OCI-M1 (cell line): ENCODE measurements at regions not wholly inside any gene's neighbourhood (a gene's known extent, or its start where the extent isn't known, plus 50 kb on each side); places are given as distances from the start of the nearest gene placed in this dataset.

Source experiments
- DNase-seq: peaks from one replicate; lab custom pipeline; 2025; lab: John Stamatoyannopoulos, UW

DNA sequence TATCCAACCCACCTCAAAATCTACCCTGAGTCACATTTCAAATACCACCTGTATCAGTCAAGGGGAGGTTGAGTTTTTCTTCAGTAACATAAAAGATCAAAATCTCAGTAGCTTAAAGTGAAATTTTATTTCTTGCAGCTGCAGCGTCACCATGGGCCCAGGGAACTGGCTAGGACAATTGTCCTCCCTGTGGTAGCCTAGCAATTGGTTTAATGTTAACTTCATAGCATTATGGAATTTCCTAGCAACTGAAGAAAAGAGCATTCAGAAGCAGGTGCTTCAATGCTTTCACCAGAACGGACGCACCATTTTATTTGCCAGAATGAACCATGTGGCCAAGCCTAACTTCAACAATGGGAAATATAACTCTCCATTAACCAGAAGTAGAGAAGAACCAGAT, 359.3 kb upstream of the TSHZ3 start:
- DNase-seq: no peak

- no peak for DNase-seq
Observed at GRCh38 chr19:31709476-31709875, 360.2 kb upstream of the TSHZ3 start.

GRCh38 chr19:31715249-31715945, 366.2 kb upstream of the TSHZ3 start:
- no peak for DNase-seq

DNA sequence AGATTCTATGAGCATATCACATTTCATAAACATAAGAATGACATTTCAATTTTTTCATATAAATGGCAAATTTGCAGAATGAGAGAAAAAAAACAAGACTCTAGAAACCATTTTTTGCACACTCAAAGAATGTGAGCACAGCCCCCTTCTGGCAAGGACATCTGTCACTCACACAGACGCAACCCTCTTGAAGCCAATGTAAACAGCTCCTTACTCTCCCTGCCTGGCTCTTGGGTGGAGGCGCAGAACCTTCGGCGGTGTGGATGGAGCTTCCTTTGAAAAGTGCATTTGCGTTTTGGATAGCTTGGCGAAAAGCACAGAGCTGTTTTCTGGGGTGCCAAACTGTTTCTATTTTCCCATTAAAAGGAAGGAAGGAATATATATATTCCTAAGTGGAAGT, 367.6 kb upstream of the TSHZ3 start:
- no peak for DNase-seq

GRCh38 chr19:31717269-31717923, 368.2 kb upstream of the TSHZ3 start:
- no peak for DNase-seq

DNA sequence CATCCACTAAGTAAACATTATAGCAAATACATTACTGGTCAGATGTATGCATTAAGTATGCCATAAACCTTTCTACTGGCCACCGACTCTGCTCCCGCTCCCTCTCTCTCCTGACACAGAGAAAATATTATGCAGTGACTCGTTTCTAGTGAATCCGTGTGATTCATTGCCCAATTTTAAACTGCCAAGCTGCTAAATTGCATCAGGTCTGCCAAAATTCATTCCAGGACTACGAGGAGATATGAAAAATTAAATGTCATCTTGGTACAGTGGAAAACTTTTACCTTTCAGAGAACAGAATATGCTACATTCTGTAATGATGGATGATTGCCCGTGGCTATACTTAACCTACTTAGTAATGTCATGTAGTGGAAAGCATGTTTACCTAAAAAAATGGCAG, 368.8 kb upstream of the TSHZ3 start:
- DNase-seq: no peak

- DNase-seq: no peak
Observed at GRCh38 chr19:31718898-31719297, 369.7 kb upstream of the TSHZ3 start.

DNA sequence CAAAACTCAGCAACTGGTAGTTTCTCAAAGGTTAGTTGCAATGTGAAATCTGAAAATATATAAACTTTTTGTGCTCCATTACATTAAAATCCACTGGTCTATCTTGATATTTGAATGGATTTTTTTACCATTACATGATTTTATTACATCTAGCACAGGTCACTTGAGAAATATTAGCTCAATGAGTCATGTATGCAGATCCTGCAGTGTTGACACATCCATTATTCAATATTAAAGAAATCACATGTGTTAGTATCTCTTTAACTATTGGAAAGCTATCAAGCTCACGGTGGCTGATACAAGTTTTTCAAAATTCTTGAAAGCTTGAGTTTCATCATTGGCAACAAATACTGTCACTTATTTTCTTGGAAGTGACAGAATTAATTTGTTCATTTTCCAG, 373.9 kb upstream of the TSHZ3 start:
- no peak for DNase-seq

DNA sequence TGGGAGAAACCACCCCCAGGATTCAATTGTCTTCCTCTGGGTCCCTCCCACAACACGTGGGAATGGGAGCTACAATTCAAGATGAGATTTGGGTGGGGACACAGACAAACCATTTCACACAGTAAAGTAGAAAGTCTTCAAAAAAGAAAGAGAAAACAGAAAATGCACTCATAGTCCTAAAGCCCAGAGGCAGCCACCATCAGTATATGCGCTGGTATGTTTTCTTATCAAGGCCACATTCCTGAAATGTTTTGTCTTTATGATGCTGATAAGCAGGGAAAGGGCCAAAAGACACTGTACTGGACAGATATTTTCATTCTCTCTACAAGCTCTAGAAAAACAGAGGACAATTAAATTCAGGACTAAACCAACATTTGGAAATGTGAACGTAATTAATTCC, 375.8 kb upstream of the TSHZ3 start:
- no peak for DNase-seq

DNA sequence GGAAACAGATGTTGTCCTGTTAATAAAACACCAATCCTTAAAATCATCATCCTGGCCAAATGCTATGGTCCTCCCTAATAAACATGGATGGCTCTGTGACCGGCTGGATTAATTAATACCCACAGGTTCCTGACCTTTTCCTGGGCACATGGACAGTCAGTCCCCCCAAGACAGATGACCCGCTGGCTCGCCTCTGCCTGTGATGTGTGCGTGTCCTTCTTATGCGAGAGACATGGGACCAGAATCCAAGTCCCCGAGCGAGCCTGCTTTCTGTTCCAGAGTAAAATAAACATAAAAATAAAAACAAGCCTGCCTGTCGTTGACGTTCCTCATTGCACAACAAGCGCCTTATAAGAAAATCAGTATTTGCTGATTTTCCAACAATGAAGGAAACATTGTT, 378.3 kb upstream of the TSHZ3 start:
- no peak for DNase-seq

GRCh38 chr19:31730270-31730669, 381.0 kb upstream of the TSHZ3 start:
- DNase-seq: no peak

- DNase-seq: no peak
Observed at GRCh38 chr19:31733591-31733990, 384.4 kb upstream of the TSHZ3 start.

- no peak for DNase-seq
Observed at GRCh38 chr19:31742249-31742648, 393.0 kb upstream of the TSHZ3 start.

- no peak for DNase-seq
Observed at GRCh38 chr19:31745731-31746130, 396.5 kb upstream of the TSHZ3 start.

DNA sequence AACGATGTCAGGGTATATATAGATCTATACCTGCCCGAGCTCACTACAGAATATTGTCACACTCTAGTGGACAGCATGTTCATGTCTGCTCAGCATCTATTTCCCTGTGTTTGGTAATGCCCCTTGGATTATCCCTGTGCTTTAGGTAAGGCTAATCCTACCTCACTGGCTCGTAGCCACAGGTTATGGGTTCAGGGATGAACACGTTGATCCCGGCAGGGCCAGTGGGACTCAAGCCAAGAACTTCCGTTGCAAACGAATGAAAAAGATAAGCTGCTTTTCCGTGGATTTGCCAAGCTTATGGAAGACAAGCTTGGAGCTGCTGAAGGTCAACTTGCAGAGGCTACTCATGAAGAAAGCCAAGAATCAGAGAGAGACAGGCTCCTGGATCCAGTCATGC, 400.0 kb upstream of the TSHZ3 start:
- DNase-seq: no peak

DNA sequence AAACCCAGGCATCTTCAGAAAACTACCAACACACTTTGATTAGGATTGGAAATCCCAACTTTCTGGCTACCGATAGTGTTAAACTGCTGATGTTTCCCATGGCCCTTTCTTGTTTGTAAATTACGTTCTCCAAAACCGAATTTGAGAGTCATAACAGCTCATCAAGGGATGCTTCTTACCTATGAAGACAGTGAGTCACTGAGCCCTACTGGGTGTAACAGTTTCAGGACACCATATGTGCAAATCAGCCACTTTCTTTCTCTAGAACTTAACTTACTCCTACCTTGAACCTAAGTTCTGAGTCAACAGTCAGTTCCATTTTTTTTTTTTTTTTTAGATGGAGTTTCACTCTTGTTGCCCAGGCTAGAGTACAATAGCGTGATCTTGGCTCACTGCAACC, 410.1 kb upstream of the TSHZ3 start:
- DNase-seq: no peak

GRCh38 chr19:31761281-31761913, 412.2 kb upstream of the TSHZ3 start:
- no peak for DNase-seq

DNA sequence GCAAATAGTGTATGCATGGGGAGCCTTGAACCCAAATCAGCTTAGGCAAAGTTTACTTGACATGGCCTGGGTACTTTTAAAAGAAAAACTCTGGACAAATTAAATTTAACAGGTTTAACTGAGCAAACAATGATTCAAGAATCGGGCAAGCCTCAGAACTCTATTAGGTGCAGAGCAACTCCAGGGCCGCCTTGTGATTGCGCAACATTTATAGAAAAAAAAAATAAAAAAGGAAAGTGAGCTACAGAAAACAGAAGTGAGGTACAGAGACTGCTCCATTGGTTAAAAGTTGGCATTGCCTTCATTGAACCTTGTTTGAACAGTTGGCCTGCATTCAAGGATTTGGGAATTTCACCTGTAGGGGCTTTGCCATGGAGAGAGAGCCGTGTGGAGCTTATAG, 421.0 kb upstream of the TSHZ3 start:
- DNase-seq: peak; percentile 25

DNA sequence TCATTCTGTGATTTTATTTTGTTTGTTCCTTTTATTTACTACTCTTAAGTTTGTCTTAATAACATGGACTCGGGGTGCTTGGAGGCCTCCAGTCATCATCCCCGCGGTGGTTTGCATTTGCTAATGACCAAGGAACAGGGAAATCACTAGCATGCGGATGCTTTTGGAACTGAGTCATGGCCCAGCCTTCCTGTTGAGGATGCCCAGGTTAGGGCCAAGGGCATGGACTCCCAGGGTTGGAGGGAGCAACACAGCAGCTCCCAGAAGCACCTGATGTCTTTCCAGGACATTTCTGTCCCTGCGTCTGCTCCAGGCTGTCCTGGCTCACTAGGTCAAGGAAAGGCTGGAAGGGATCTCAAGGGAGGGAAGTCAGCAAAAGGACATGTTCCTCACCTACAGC, 423.7 kb upstream of the TSHZ3 start:
- DNase-seq: no peak

GRCh38 chr19:31781542-31781941, 432.3 kb upstream of the TSHZ3 start:
- DNase-seq: no peak

DNA sequence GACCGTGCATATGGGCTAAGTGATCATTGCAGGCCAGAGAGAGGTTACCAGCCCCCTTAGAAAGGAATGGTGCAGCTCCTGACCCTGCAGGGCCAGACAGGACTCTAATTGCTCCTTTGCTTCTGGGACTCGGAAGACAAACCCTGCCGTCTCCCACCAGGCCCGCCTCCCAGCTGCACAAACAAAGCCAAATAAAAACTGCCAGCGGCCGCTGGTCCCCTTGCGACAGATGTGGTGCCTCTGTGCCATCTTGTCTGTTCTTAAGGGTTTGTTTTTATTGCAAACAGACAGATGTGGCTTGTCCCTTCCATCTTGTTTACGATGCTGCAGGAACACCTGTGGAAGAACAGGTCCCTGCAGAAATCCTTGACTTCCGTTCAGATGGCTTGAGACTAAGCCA, 434.4 kb upstream of the TSHZ3 start:
- no peak for DNase-seq

DNA sequence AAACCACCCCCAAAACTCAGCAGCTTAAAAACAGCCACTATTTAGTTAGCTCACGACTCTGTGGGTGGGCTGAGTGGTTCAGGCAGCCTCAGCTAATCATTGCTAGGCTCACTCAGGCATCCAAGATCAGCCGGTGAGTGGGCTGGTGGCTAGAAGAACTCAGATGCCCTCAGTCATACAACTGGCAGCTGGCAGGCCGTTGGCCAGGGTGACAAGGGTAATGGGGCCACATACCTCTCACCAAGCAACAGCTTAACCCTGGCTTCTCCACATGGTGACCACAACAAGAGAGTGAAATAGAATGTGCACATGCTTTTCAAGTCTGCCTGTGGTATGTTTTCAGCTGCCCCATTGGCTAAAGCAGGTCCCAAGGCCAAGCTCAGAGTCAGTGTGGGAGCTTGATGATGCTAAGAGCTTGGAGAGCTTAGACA, 435.4 kb upstream of the TSHZ3 start:
- DNase-seq: no peak

DNA sequence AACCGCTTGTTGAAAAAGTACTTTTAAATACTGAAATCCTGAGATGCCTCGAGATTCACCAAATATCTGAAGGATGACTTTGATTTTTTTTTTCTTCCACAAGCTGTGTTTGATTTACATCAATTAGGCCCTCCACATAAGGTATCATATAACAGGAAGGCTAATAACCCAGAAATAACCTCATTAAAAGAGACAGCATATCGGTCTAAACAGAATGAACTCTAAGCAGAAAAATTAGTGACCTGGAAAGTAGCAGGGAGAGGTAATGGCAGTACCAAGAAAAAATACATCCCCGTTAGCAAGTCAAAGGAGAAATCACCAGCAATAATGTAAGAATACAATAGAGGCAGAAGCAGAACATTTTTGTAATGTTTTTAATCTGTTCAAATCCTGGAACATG, 452.4 kb upstream of the TSHZ3 start:
- DNase-seq: no peak
